Esophagus (tissue), 2 donors: ENCODE measurements at regions not wholly inside any gene's neighbourhood (a gene's known extent, or its start where the extent isn't known, plus 50 kb on each side); places are given as distances from the start of the nearest gene placed in this dataset.

Experiments used
- H3K27ac ChIP-seq, 2 donors: one replicate each; pipeline ENCODE4 v1.5.1; 2013; ENCODE audit warnings: low read depth in 2 of 2, mild to moderate bottlenecking in 2 of 2, inconsistent platforms in 1 of 2, low read length in 1 of 2, moderate library complexity in 1 of 2
- H3K27me3 ChIP-seq, 2 donors: one replicate each; pipeline ENCODE4 v1.6.1; 2013; ENCODE audit warnings: low read length in 2 of 2, control low read depth in 1 of 2, mild to moderate bottlenecking in 1 of 2; ENCODE audit not compliant: insufficient read depth in 2 of 2, control insufficient read depth in 1 of 2
- H3K36me3 ChIP-seq, 2 donors: one replicate each; pipeline ENCODE4 v1.6.1; 2013; ENCODE audit warnings: low read length in 1 of 2; ENCODE audit not compliant: control insufficient read depth in 2 of 2, insufficient read depth in 2 of 2
- H3K4me1 ChIP-seq, 2 donors: one replicate each; pipeline ENCODE4 v1.6.1; 2013; ENCODE audit warnings: low read length in 1 of 2; ENCODE audit not compliant: control insufficient read depth in 2 of 2, insufficient read depth in 2 of 2
- H3K4me3 ChIP-seq, 2 donors: one replicate each; pipeline ENCODE4 v1.5.1; 2013; ENCODE audit warnings: low read length in 2 of 2, mild to moderate bottlenecking in 2 of 2, low read depth in 1 of 2, moderate library complexity in 1 of 2
- H3K9me3 ChIP-seq, 2 donors: one replicate each; pipeline ENCODE4 v1.6.1; 2013; ENCODE audit warnings: mild to moderate bottlenecking in 2 of 2, low read depth in 1 of 2, low read length in 1 of 2, moderate library complexity in 1 of 2; ENCODE audit not compliant: control insufficient read depth in 2 of 2, insufficient read depth in 1 of 2
- WGBS, 2 donors: extraction: QIAGEN DNeasy Blood & Tissue Kit; methylation state at CpG; one replicate each; pipeline ENCODE4 v1.1.7; 2013; 5-methylcytosine and 5-hydroxymethylcytosine counted together
- donor health status: healthy with polysubstance abuse.
- donor health status: Bipolar disorder and iron deficiency.

GRCh38 chr9:27880156-27880555 is 306.9 kb upstream of the C9orf72 start:
- Histone ChIP-seq H3K4me3 (no peak overlapping the region), H3K27me3 (no peaks in the 10 kb centered on the region), H3K27ac (no peak overlapping the region), H3K4me1 (no peaks in the 10 kb centered on the region), H3K36me3 (no peaks in the 10 kb centered on the region), H3K9me3 (no peaks in the 10 kb centered on the region)
- 36 to 41% methylated on average over 3 of the region's 3 CpGs for WGBS, 2 donors

GRCh38 chr9:27880635-27881034 is 307.4 kb upstream of the C9orf72 start:
- Histone ChIP-seq H3K36me3 (no peaks in the 10 kb centered on the region), H3K4me3 (no peak overlapping the region), H3K27ac (no peak overlapping the region), H3K4me1 (no peaks in the 10 kb centered on the region), H3K9me3 (no peaks in the 10 kb centered on the region), H3K27me3 (no peaks in the 10 kb centered on the region)
- 58 to 70% methylated on average over 3 of the region's 3 CpGs for WGBS, 2 donors

- Histone ChIP-seq H3K27me3 (no peaks in the 10 kb centered on the region), H3K4me1 (no peaks in the 10 kb centered on the region), H3K4me3 (no peak overlapping the region), H3K9me3 (no peaks in the 10 kb centered on the region), H3K27ac (no peak overlapping the region), H3K36me3 (no peaks in the 10 kb centered on the region)
- WGBS, 2 donors = 86 to 88% methylated on average over 2 of the region's 2 CpGs
Measured at GRCh38 chr9:27888661-27889295, 315.5 kb upstream of the C9orf72 start.

- no peak overlapping the region for H3K27ac ChIP-seq
Measured at GRCh38 chr9:27924502-27924901, 351.2 kb upstream of the C9orf72 start.

GRCh38 chr9:27925815-27926214 is 352.5 kb upstream of the C9orf72 start:
- H3K27ac ChIP-seq = no peak overlapping the region
- H3K27me3 ChIP-seq = no peaks in the 10 kb centered on the region
- no peaks in the 10 kb centered on the region for H3K36me3 ChIP-seq
- H3K9me3 ChIP-seq = no peaks in the 10 kb centered on the region
- H3K4me3 ChIP-seq = no peak overlapping the region
- 38 to 48% methylated on average over 4 of the region's 4 CpGs for WGBS, 2 donors
- no peaks in the 10 kb centered on the region for H3K4me1 ChIP-seq

More at GRCh38 chr9:27924502-27924901, 351.2 kb upstream of the C9orf72 start:
- H3K4me3 ChIP-seq = no peak overlapping the region
- H3K9me3 ChIP-seq = no peaks in the 10 kb centered on the region
- H3K27me3 ChIP-seq = no peaks in the 10 kb centered on the region
- 71 to 73% methylated on average over 1 of the region's 1 CpG for WGBS, 2 donors
- H3K4me1 ChIP-seq = no peaks in the 10 kb centered on the region
- H3K36me3 ChIP-seq = no peaks in the 10 kb centered on the region

- 42 to 59% methylated on average over 2 of the region's 2 CpGs for WGBS, 2 donors
- H3K4me1 ChIP-seq = no peaks in the 10 kb centered on the region
- no peak overlapping the region for H3K4me3 ChIP-seq
- H3K27ac ChIP-seq = no peak overlapping the region
- H3K9me3 ChIP-seq = no peaks in the 10 kb centered on the region
- no peaks in the 10 kb centered on the region for H3K36me3 ChIP-seq
- H3K27me3 ChIP-seq = no peaks in the 10 kb centered on the region
Measured at GRCh38 chr9:27929841-27930240, 356.6 kb upstream of the C9orf72 start.

GRCh38 chr9:27933210-27934025 is 360.1 kb upstream of the C9orf72 start:
- 37 to 46% methylated on average over 6 of the region's 6 CpGs for WGBS, 2 donors
- Histone ChIP-seq H3K4me3 (no peak overlapping the region), H3K27me3 (no peaks in the 10 kb centered on the region), H3K9me3 (no peaks in the 10 kb centered on the region), H3K36me3 (no peaks in the 10 kb centered on the region), H3K27ac (no peak overlapping the region), H3K4me1 (no peaks in the 10 kb centered on the region)

GRCh38 chr9:27934471-27934870 is 361.2 kb upstream of the C9orf72 start:
- no peaks in the 10 kb centered on the region for H3K4me1 ChIP-seq
- H3K27me3 ChIP-seq = no peaks in the 10 kb centered on the region
- H3K4me3 ChIP-seq = no peak overlapping the region
- no peaks in the 10 kb centered on the region for H3K9me3 ChIP-seq
- WGBS, 2 donors = 68 to 70% methylated on average over 5 of the region's 5 CpGs
- H3K36me3 ChIP-seq = no peaks in the 10 kb centered on the region
- no peak overlapping the region for H3K27ac ChIP-seq

- H3K9me3 ChIP-seq = no peaks in the 10 kb centered on the region
- no peak overlapping the region for H3K27ac ChIP-seq
- no peaks in the 10 kb centered on the region for H3K36me3 ChIP-seq
- no peak overlapping the region for H3K4me3 ChIP-seq
- H3K27me3 ChIP-seq = no peaks in the 10 kb centered on the region
- H3K4me1 ChIP-seq = no peaks in the 10 kb centered on the region
- 68 to 71% methylated on average over 2 of the region's 2 CpGs for WGBS, 2 donors
Measured at GRCh38 chr9:27939186-27939585, 365.9 kb upstream of the C9orf72 start.

GRCh38 chr9:27940535-27940934 is 367.3 kb upstream of the C9orf72 start:
- Histone ChIP-seq H3K4me1 (no peaks in the 10 kb centered on the region), H3K27ac (no peak overlapping the region), H3K9me3 (no peaks in the 10 kb centered on the region), H3K36me3 (no peaks in the 10 kb centered on the region), H3K27me3 (no peaks in the 10 kb centered on the region), H3K4me3 (no peak overlapping the region)
- WGBS, 2 donors = 84 to 91% methylated on average over 3 of the region's 3 CpGs
